H9 (cell line): ENCODE measurements at regions not wholly inside any gene's neighbourhood (a gene's known extent, or its start where the extent isn't known, plus 50 kb on each side); places are given as distances from the start of the nearest gene placed in this dataset.

Source experiments
- DNase-seq: peaks from one replicate; pipeline ENCODE4 v3.0.0-alpha.2; 2017
- H2AFZ ChIP-seq: one replicate; pipeline ENCODE4 v1.6.1; 2013; ENCODE audit warnings: mild to moderate bottlenecking, low read length, control low read depth, moderate library complexity
- H2AK5ac ChIP-seq: 2 replicates; pipeline ENCODE4 v1.6.1; 2013; ENCODE audit warnings: low read length, control low read depth, mixed read lengths; ENCODE audit not compliant: insufficient read length
- H2BK120ac ChIP-seq: one replicate; pipeline ENCODE4 v1.6.1; 2013; ENCODE audit warnings: low read depth, mild to moderate bottlenecking, low read length, control low read depth, inconsistent platforms; ENCODE audit not compliant: poor library complexity, severe bottlenecking
- H2BK12ac ChIP-seq: 2 replicates; pipeline ENCODE4 v1.6.1; 2013; ENCODE audit warnings: low read length, control low read depth, mixed read lengths, low read depth; ENCODE audit not compliant: insufficient read length
- H2BK15ac ChIP-seq: 2 replicates; pipeline ENCODE4 v1.6.1; 2013; ENCODE audit warnings: low read depth, low read length, control low read depth
- H2BK20ac ChIP-seq: one replicate; pipeline ENCODE4 v1.6.1; 2013; ENCODE audit warnings: low read depth, mild to moderate bottlenecking, low read length, control low read depth, inconsistent platforms; ENCODE audit not compliant: poor library complexity, severe bottlenecking
- H2BK5ac ChIP-seq: 2 replicates; pipeline ENCODE4 v1.6.1; 2013; ENCODE audit warnings: low read length, control low read depth, mixed read lengths; ENCODE audit not compliant: insufficient read length
- H3K14ac ChIP-seq: 2 replicates; pipeline ENCODE4 v1.6.1; 2013; ENCODE audit warnings: low read length, control low read depth; ENCODE audit not compliant: insufficient read depth
- H3K18ac ChIP-seq: 2 replicates; pipeline ENCODE4 v1.6.1; 2013; ENCODE audit warnings: low read depth, mild to moderate bottlenecking, mixed read lengths, low read length, control low read depth; ENCODE audit not compliant: insufficient read length
- H3K23ac ChIP-seq: 2 replicates; pipeline ENCODE4 v1.6.1; 2013; ENCODE audit warnings: low read length, control low read depth, mixed read lengths, low read depth; ENCODE audit not compliant: insufficient read length
- H3K23me2 ChIP-seq: 2 replicates; pipeline ENCODE4 v1.6.1; 2013; ENCODE audit warnings: low read depth, mild to moderate bottlenecking, mixed read lengths, low read length, control low read depth; ENCODE audit not compliant: insufficient read length, poor library complexity, severe bottlenecking
- H3K27ac ChIP-seq: 2 replicates; pipeline ENCODE4 v1.5.1; 2013; ENCODE audit warnings: low read length, control low read depth, mixed read lengths, low read depth; ENCODE audit not compliant: insufficient read length
- H3K27me3 ChIP-seq: 2 replicates; pipeline ENCODE4 v1.6.1; 2013; ENCODE audit warnings: low read length, control low read depth, inconsistent platforms; ENCODE audit not compliant: insufficient read depth
- H3K4ac ChIP-seq: 2 replicates; pipeline ENCODE4 v1.6.1; 2013; ENCODE audit warnings: low read depth, mild to moderate bottlenecking, control low read depth, inconsistent platforms, low read length, moderate library complexity
- H3K4me1 ChIP-seq: 2 replicates; pipeline ENCODE4 v1.6.1; 2013; ENCODE audit warnings: low read length, control low read depth, inconsistent platforms; ENCODE audit not compliant: insufficient read depth
- H3K4me2 ChIP-seq: 2 replicates; pipeline ENCODE4 v1.6.1; 2013; ENCODE audit warnings: low read length, control low read depth, mixed read lengths; ENCODE audit not compliant: insufficient read length, insufficient read depth
- H3K56ac ChIP-seq: 2 replicates; pipeline ENCODE4 v1.6.1; 2013; ENCODE audit warnings: low read depth, mild to moderate bottlenecking, mixed read lengths, low read length, control low read depth; ENCODE audit not compliant: insufficient read length
- H3K79me1 ChIP-seq: 2 replicates; pipeline ENCODE4 v1.6.1; 2013; ENCODE audit warnings: low read depth, mild to moderate bottlenecking, moderate library complexity, low read length, control low read depth, inconsistent platforms; ENCODE audit not compliant: insufficient read depth, poor library complexity, severe bottlenecking
- H3K79me2 ChIP-seq: 2 replicates; pipeline ENCODE4 v1.6.1; 2013; ENCODE audit warnings: low read length, control low read depth, inconsistent platforms; ENCODE audit not compliant: insufficient read depth
- H3K9ac ChIP-seq: 2 replicates; pipeline ENCODE4 v1.6.1; 2013; ENCODE audit warnings: low read length, control low read depth, mixed read lengths; ENCODE audit not compliant: insufficient read length; ENCODE audit errors: extremely low read depth
- H3K9me3 ChIP-seq: one replicate; pipeline ENCODE4 v1.6.1; 2013; ENCODE audit warnings: low read depth, low read length, inconsistent platforms; ENCODE audit not compliant: control insufficient read depth
- H3T11ph ChIP-seq: one replicate; pipeline ENCODE4 v1.6.1; 2013; ENCODE audit warnings: mild to moderate bottlenecking, low read length, control low read depth, inconsistent platforms
- H4K20me1 ChIP-seq: one replicate; pipeline ENCODE4 v1.6.1; 2013; ENCODE audit not compliant: control insufficient read depth, insufficient read length, insufficient read depth
- H4K5ac ChIP-seq: 2 replicates; pipeline ENCODE4 v1.6.1; 2013; ENCODE audit warnings: low read depth, mild to moderate bottlenecking, mixed read lengths, low read length, control low read depth; ENCODE audit not compliant: insufficient read length
- H4K8ac ChIP-seq: replicated peaks from 2 replicates; pipeline ENCODE4 v1.6.1; 2013; ENCODE audit warnings: low read length, control low read depth, mixed read lengths, low read depth; ENCODE audit not compliant: insufficient read length
- H4K91ac ChIP-seq: 2 replicates; pipeline ENCODE4 v1.6.1; 2013; ENCODE audit warnings: low read depth, mild to moderate bottlenecking, moderate library complexity, mixed read lengths, low read length, control low read depth; ENCODE audit not compliant: insufficient read length
- H3K27ac Mint-ChIP-seq, 3 experiments: 2 replicates in 2 of 3; 3 replicates in 1 of 3; pipeline ENCODE4 v1.8.0; 2020 to 2021; ENCODE audit warnings: mixed read lengths in 3 of 3, mild to moderate bottlenecking in 1 of 3, moderate library complexity in 1 of 3
- H3K27me3 Mint-ChIP-seq: 2 replicates; pipeline ENCODE4 v1.8.0; 2021; ENCODE audit warnings: low read depth, mild to moderate bottlenecking, moderate library complexity, mixed read lengths
- H3K36me3 Mint-ChIP-seq, 3 experiments: 2 replicates in 2 of 3; 3 replicates in 1 of 3; pipeline ENCODE4 v1.8.0; 2020 to 2021; ENCODE audit warnings: low read depth in 3 of 3, mixed read lengths in 3 of 3; ENCODE audit not compliant: insufficient read depth in 1 of 3
- H3K4me1 Mint-ChIP-seq, 2 experiments: 2 replicates each; pipeline ENCODE4 v1.8.0; 2020; ENCODE audit warnings: mixed read lengths in 2 of 2
- H3K4me3 Mint-ChIP-seq, 2 experiments: 2 replicates in 1 of 2; 3 replicates in 1 of 2; pipeline ENCODE4 v1.8.0; 2020 to 2021; ENCODE audit warnings: mild to moderate bottlenecking in 2 of 2, mixed read lengths in 2 of 2, moderate library complexity in 1 of 2
- H3K9me3 Mint-ChIP-seq, 2 experiments: 2 replicates in 1 of 2; 3 replicates in 1 of 2; pipeline ENCODE4 v1.8.0; 2020; ENCODE audit warnings: mild to moderate bottlenecking in 2 of 2, mixed read lengths in 2 of 2, moderate library complexity in 1 of 2
- CTCF ChIP-seq: fragments of 200-600 bp; sonication (generic); conservative IDR thresholded peaks from 3 replicates; pipeline ENCODE4 v1.8.0; 2021; ENCODE audit warnings: antibody characterized with exemption, mild to moderate bottlenecking
- WGBS: extraction: QIAGEN DNeasy Blood & Tissue Kit; methylation state at CpG from one replicate; pipeline ENCODE4 v1.1.7; 2013; ENCODE audit warnings: missing lambda C conversion rate, low lambda C conversion rate, mixed read lengths; ENCODE audit not compliant: insufficient read length; ENCODE audit errors: extremely low coverage; 5-methylcytosine and 5-hydroxymethylcytosine counted together

GRCh38 chr7:69109879-69110278 lies 488.4 kb upstream of the AUTS2 start:
- no peak overlapping the region for H3K27ac ChIP-seq
- Mint-ChIP-seq H3K4me1 (peaks cover 43 to 46% of the 10 kb centered on the region in 2 experiments), H3K36me3 (peaks cover 0 to 3% (median 0%) of the 10 kb centered on the region in 3 experiments; a peak in 2 of 7 replicates), H3K9me3 (no peaks in the 10 kb centered on the region), H3K27me3 (peaks cover 21% of the 10 kb centered on the region), H3K4me3 (no peak overlapping the region), H3K27ac (no peak overlapping the region)
- H2BK15ac ChIP-seq: no peak overlapping the region
- no peak for DNase-seq
- H2BK12ac ChIP-seq: no peak overlapping the region
- H2AFZ ChIP-seq: no peak overlapping the region
- H3K4ac ChIP-seq: no peak overlapping the region
- H3K23ac ChIP-seq: no peak overlapping the region
- no peak overlapping the region for H3K18ac ChIP-seq
- no peak overlapping the region for H4K8ac ChIP-seq
- H3T11ph ChIP-seq: no peak overlapping the region
- H3K4me2 ChIP-seq: no peak overlapping the region
- no peaks in the 10 kb centered on the region for H3K27me3 ChIP-seq
- H2AK5ac ChIP-seq: no peak overlapping the region
- no peak overlapping the region for H2BK120ac ChIP-seq
- no peak overlapping the region for H3K9ac ChIP-seq
- H3K79me2 ChIP-seq: no peaks in the 10 kb centered on the region
- no peaks in the 10 kb centered on the region for H4K20me1 ChIP-seq
- H3K56ac ChIP-seq: no peak overlapping the region
- H3K14ac ChIP-seq: no peak overlapping the region
- H3K4me1 ChIP-seq: peaks cover 18% of the 10 kb centered on the region
- WGBS: no CpG with 5 or more reads among the region's 7 CpGs
- H4K91ac ChIP-seq: no peak overlapping the region
- no peak overlapping the region for H4K5ac ChIP-seq
- no peaks in the 10 kb centered on the region for H3K9me3 ChIP-seq
- no peak for TF ChIP-seq CTCF
- H3K79me1 ChIP-seq: no peaks in the 10 kb centered on the region
- no peak overlapping the region for H2BK20ac ChIP-seq
- H3K23me2 ChIP-seq: no peaks in the 10 kb centered on the region
- no peak overlapping the region for H2BK5ac ChIP-seq
